ENCODE measurements at regions not wholly inside any gene's neighbourhood (a gene's known extent, or its start where the extent isn't known, plus 50 kb on each side); places are given as distances from the start of the nearest gene placed in this dataset.

DNA sequence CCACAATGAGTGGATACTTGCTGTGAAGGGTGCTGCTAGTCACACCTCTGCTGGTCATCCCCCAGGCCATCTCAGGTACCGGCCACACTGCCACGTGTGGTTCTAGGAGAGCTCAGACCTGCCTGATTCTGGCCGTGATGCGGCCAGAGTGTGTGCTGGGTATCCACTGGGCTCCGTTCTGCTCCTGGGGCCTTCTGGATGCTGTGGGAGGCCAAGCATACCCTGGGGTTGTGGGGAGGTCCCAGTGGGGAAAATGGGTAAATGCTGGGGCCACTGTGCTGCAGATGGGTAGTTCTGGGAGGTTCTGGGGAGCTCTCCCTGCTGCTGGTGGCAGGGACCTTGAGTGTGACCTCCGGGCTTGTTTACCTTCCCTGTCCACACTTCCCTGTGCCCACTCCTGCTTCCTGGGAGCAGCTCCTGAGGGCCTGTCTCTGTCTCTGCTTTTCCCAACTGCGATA is 318.4 kb downstream of the GLRX3 start:
- H3K4me1 Mint-ChIP-seq: no peaks in the 10 kb centered on the region

DNA sequence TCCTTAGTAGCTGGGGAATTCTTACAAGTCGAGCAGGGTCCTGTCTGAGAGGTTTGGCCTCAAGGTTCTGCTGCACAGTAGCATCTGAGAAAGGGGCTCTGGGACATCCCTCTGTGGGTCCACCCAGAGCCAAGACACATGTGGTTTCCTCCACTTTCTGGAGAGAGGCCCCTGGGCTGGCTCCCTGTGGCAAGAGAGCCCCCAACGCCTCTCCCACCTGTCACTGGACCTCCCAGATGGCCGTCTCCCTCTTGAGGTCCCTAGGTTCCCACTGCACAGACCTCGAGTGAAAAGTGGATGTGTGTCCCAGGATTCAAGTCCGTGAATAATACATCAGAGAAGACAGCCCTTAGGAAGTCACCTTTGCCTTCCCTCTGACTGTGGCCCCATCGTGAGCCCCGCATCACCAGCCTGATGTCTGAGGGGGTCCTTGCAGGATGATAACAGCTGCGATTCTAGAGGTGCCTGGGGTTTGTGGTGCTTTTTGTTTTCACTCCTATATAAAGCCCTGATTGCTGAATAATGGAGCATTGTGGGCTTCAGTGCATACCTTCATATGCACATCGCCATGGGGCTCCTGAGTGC is 319.0 kb downstream of the GLRX3 start:
- H3K4me1 Mint-ChIP-seq: no peaks in the 10 kb centered on the region
- DNase-seq: no peak

More for the DNA sequence above, 318.4 kb downstream of the GLRX3 start:
- peaks cover 11% of the 10 kb centered on the region for H3K27me3 Mint-ChIP-seq
- H3K27ac Mint-ChIP-seq: no peak overlapping the region
- no peaks in the 10 kb centered on the region for H3K9me3 Mint-ChIP-seq
- no peak overlapping the region for H3K4me3 Mint-ChIP-seq
- DNase-seq: no peak
- no peaks in the 10 kb centered on the region for H3K36me3 Mint-ChIP-seq

DNA sequence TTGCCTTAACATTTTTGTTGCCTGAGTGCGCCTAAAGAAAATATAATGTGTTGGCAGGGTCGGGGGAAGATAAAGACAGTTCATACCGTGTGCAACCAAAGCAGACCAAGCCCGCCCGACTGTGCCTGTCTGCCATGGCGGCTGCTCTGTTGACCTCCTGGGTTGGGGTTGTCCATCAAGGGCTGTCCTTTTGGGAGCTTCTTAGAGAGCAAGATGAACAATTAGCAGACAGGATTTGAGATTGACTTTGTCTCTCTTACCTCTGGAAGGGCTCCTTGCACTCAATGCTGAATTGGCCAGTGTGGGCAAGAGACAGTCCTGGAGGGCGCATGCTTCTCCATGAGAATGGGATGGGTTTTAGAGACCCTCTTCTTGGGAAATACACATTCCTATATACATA is 319.6 kb downstream of the GLRX3 start:
- Mint-ChIP-seq H3K4me1 (no peaks in the 10 kb centered on the region), H3K4me3 (no peak overlapping the region), H3K36me3 (no peaks in the 10 kb centered on the region), H3K27ac (no peak overlapping the region), H3K9me3 (no peaks in the 10 kb centered on the region), H3K27me3 (peaks cover 11% of the 10 kb centered on the region)
- no peak for DNase-seq

More for the DNA sequence above, 319.0 kb downstream of the GLRX3 start:
- H3K27me3 Mint-ChIP-seq: peaks cover 11% of the 10 kb centered on the region
- H3K36me3 Mint-ChIP-seq: no peaks in the 10 kb centered on the region
- no peaks in the 10 kb centered on the region for H3K9me3 Mint-ChIP-seq
- H3K4me3 Mint-ChIP-seq: no peak overlapping the region
- no peak overlapping the region for H3K27ac Mint-ChIP-seq

DNA sequence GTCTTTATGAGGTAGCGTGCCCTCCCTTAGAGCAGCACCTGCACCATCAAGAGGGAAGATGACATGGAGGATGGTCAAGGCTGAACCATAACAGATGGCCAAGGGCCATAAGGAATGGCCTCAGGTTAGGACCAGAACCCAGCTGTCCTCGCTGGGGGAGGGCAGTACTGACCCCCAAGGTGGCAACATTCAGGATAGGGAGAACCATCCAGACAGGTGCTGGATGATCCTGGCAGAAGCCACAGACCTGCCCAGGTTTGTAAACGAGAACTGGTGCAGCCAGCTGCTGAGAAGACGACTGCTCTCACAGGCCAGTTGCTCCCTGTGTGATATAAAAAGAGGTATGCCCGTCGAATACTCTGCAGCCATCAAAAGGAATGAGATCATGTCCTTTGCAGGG is 320.4 kb downstream of the GLRX3 start:
- Mint-ChIP-seq H3K36me3 (no peaks in the 10 kb centered on the region), H3K27ac (no peak overlapping the region), H3K9me3 (no peaks in the 10 kb centered on the region), H3K4me3 (no peak overlapping the region), H3K27me3 (peaks cover 11% of the 10 kb centered on the region), H3K4me1 (no peaks in the 10 kb centered on the region)
- no peak for DNase-seq

DNA sequence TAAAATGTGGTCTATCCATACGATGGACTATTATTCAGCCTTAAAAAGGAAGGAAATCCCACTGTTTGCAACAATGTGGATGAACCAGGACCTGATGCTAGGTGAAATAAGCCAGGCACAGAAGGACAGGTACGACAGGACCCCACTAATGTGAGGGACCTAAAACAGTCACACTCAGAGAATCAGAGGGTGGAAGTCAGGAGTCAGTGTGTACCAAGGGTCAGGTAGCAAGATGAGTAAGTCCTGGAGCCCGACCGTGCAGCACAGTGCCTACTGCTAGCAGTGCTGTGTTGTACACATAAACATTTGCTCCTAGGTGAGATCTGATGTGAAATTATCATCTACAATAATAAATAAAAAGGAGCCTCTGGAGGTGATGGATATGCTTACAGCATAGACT is 322.3 kb downstream of the GLRX3 start:
- H3K27ac Mint-ChIP-seq: no peak overlapping the region
- no peak overlapping the region for H3K4me3 Mint-ChIP-seq
- H3K9me3 Mint-ChIP-seq: no peaks in the 10 kb centered on the region
- no peaks in the 10 kb centered on the region for H3K27me3 Mint-ChIP-seq
- H3K36me3 Mint-ChIP-seq: no peaks in the 10 kb centered on the region
- no peak for DNase-seq
- no peaks in the 10 kb centered on the region for H3K4me1 Mint-ChIP-seq

DNA sequence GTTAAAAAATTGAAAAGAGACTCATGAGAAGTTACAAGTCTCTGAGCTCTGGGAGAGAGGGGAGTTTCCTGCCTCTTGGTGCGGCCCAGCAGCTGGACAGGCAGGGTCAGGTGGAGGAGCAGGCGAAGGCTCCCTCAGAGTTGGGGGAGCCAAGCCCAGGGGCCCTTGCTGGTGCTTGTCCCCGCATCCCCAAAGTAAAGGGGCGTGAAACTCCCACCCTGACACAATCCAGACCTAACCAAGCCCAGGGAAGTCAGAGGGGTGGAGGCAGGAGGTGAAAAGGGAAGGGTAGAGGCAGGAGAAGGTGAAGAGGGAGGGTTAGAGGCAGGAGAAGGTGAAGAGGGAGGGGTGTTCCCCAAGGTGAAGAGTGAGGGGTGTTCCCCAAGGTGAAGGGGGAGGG is 322.8 kb downstream of the GLRX3 start:
- no peak for DNase-seq
- Mint-ChIP-seq H3K27me3 (no peaks in the 10 kb centered on the region), H3K4me3 (no peak overlapping the region), H3K4me1 (no peaks in the 10 kb centered on the region), H3K9me3 (no peaks in the 10 kb centered on the region), H3K27ac (no peak overlapping the region), H3K36me3 (no peaks in the 10 kb centered on the region)

DNA sequence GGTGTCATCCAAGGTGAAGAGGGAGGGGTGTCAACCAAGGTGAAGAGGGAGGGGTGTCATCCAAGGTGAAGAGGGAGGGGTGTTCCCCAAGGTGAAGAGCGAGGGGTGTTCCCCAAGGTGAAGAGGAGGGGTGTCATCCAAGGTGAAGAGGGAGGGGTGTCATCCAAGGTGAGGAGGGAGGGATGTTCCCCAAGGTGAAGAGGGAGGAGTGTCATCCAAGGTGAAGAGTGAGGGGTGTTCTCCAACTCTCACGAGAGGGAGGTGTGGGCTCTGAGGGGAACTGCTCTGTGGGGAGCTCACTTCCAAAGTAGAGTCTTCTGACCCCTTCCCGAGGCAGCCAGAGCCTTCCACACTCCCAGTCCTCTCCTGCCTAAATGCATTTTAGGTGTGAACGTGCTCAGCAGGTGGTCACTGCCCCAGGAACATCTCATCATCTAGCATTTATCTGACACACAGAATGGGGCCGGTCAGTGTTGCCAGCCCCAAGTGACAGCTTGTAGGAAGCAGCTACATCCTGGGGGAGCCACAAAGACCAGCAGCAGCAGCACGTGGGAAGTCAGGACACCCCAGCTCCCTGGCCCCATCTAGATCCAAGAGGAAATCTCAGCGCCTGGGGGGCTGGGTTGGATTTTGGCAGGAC is 323.8 kb downstream of the GLRX3 start:
- Mint-ChIP-seq H3K27ac (no peak overlapping the region), H3K9me3 (no peaks in the 10 kb centered on the region), H3K4me1 (no peaks in the 10 kb centered on the region), H3K4me3 (no peak overlapping the region), H3K36me3 (no peaks in the 10 kb centered on the region), H3K27me3 (no peaks in the 10 kb centered on the region)
- no peak for DNase-seq

DNA sequence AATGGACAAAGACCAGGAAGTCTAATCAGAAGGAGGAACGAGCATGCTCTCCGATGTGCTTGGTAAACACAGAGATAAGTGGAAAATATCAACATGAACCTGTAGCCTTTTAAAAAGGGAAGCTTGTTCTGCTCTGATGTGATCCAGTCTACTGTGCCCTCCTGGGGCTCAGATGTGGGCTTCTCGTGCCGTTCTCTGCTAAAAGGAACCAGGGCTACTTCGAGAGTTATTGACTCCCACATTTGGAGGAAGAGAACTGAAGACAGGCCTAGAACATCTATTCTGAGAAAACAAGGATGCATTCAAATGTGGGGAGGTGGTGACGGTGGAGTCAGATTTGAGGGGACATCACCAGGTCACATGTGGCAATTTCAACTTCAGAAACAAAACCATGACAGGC is 325.4 kb downstream of the GLRX3 start:
- DNase-seq: no peak
- Mint-ChIP-seq H3K4me3 (no peak overlapping the region), H3K27me3 (no peaks in the 10 kb centered on the region), H3K9me3 (peaks cover 2% of the 10 kb centered on the region), H3K4me1 (no peaks in the 10 kb centered on the region), H3K27ac (no peak overlapping the region), H3K36me3 (no peaks in the 10 kb centered on the region)

DNA sequence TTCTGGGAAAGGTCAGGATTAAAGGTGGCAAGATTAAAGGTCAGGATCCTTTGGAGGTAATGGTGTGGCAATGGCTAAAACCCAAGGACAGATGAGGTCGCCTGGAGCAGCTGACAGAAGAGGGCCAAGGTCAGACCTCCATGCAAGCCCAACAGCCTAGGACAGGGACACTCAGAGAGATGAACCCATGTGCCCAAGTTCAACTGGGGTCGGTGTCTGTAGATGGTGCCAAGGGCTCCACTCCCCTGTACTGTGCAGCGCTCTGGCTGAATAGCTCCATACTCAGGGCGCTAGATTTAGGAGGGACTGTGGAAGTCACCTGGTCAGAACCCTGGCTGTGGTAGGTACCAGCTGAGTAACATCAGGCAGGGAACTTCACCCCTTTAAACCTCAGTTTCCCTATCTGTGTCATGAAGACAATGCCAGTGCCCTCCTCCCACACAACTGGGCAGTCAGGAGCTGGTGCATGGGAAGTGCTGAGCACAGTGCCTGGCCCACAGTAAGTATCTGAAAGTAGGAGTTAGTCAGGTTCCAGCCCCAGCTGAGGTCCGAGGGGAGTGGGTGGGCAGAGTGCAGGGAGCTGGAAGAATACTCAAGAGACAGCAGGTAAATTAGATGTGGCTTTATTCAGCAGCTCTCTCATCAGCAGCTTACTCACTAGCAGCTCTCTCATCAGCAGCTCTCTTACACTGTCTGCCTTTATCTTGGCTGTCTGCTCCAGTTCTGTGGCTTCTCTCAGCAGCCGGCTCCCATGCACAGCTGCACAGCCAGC is 327.1 kb downstream of the GLRX3 start:
- Mint-ChIP-seq H3K9me3 (peaks cover 6% of the 10 kb centered on the region), H3K4me3 (no peak overlapping the region), H3K27me3 (no peaks in the 10 kb centered on the region), H3K4me1 (no peaks in the 10 kb centered on the region), H3K27ac (no peak overlapping the region), H3K36me3 (no peaks in the 10 kb centered on the region)
- DNase-seq: no peak

DNA sequence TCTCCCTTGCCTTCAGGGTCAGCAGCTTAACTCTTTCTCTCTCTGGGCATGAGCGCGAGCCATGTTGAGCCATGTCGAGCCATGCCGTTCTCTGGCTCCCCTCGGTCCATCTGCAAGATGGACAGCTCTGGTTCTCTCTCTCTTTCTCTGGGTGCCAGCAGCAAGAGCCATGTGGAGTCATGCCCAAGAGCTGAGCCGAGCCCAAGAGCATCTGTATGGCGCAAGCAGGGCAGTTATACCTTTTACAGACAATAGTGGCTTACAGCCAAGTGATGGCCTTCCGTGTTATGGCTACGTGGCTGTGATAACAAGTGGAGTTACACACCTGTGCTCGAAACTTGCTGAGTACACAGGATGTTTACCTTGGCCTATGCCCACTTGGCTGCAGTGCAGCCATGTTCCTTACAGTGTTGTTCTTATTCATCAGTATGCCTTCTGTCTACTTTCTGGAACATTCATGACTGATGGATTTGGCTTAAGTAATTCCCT is 327.7 kb downstream of the GLRX3 start:
- H3K4me1 Mint-ChIP-seq: no peaks in the 10 kb centered on the region
- peaks cover 6% of the 10 kb centered on the region for H3K9me3 Mint-ChIP-seq
- DNase-seq: no peak
- no peak overlapping the region for H3K27ac Mint-ChIP-seq
- no peak overlapping the region for H3K4me3 Mint-ChIP-seq
- no peaks in the 10 kb centered on the region for H3K36me3 Mint-ChIP-seq
- no peaks in the 10 kb centered on the region for H3K27me3 Mint-ChIP-seq

DNA sequence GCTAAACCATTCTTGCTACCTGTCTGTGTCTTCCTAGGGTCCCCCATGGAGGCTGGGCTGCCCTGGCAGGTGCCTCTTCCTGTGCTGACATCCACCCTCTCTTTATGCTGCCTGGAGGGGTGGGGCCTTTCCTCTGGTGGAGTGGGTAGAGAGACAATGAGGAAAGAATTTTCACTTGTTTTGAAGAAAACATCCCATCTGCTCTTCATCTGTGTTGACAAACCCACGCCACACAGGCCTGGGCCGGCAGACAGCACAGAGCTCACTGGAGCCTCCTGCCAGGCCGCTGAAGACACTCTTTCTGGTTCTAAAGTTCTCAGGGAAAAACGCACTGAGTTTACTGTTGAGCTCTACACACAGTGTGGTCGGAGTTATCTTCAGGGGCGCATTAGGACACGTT is 328.2 kb downstream of the GLRX3 start:
- Mint-ChIP-seq H3K27me3 (no peaks in the 10 kb centered on the region), H3K36me3 (no peaks in the 10 kb centered on the region), H3K27ac (no peak overlapping the region), H3K9me3 (peaks cover 10% of the 10 kb centered on the region), H3K4me3 (no peak overlapping the region), H3K4me1 (no peaks in the 10 kb centered on the region)
- DNase-seq: no peak

DNA sequence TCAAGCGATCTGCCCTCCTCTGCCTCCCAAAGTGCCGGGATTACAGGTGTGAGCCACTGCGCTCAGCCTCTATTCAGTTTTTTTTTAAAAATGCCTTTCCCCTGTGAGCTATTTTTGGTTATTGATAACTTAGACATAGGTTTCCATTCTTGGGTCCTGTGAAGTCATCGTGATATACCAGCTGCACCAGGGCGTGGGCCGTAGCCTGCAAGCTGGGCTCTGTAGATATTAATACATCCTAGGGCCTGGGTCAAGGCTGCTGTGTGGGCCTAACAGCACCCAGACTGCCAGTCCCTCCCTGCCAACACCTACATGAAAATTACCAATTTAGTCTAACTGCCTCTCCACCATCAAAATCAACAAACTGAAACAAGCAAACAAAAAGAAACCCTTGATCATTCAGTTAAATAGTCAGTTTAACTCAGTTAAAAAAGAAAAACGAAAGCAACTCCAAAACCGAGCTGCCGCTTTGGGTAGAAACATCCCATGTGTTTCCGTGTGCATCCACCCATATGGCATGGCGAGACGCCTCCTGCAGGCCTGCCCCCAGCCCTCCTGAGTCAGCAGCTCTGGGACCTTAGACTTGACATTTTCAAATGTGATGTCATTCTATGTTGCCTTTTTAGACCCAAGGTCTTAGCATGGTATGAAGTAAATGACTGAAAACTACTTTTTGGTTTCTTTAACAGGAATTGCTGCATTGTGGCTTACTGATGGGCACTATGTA is 330.2 kb downstream of the GLRX3 start:
- Mint-ChIP-seq H3K9me3 (peaks cover 11% of the 10 kb centered on the region), H3K4me1 (no peaks in the 10 kb centered on the region), H3K36me3 (no peaks in the 10 kb centered on the region), H3K27ac (no peak overlapping the region), H3K27me3 (no peaks in the 10 kb centered on the region), H3K4me3 (no peak overlapping the region)
- DNase-seq: no peak

DNA sequence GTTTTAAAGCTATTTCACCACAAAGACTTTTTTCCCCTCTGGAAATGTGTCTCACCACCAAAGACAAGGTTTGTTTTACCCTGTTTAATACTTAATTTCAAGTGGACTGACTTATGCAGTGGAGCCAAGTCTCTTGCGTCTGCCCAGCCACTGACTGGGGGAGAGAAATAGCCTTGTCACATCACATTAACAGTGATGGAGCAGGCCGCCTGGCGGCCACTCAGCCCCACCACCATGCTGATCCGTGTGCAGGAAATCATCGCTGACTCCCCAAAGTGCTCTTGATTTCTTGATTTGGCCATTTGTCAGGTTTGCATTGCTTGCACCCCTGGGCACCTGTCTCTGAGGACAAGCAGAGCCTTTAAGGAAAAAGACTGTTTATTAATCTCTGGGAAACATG is 334.1 kb downstream of the GLRX3 start:
- Mint-ChIP-seq H3K4me3 (no peak overlapping the region), H3K4me1 (no peaks in the 10 kb centered on the region), H3K27me3 (no peaks in the 10 kb centered on the region), H3K36me3 (no peaks in the 10 kb centered on the region), H3K27ac (no peak overlapping the region), H3K9me3 (peaks cover 11% of the 10 kb centered on the region)
- no peak for DNase-seq

DNA sequence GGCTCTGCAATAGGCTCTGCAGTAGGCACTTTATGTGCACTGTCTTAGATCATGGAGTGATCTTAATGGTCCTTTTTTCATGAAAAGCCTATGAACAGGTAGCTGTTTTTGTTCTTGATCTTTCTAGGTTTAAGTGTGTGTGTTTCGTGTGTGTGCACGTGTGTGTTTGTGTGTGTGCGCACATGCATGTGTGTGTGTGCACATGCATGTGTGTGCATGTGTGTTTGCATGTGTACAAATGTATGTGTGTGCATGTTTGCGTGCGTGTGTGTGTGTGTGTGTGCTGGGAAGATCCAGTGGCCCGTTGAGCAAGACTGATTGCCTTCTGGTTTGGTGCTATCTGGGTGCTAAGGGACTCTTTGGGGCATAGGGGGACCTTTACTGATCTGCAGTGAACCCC is 334.8 kb downstream of the GLRX3 start:
- no peaks in the 10 kb centered on the region for H3K36me3 Mint-ChIP-seq
- H3K4me1 Mint-ChIP-seq: no peaks in the 10 kb centered on the region
- no peaks in the 10 kb centered on the region for H3K27me3 Mint-ChIP-seq
- peaks cover 10% of the 10 kb centered on the region for H3K9me3 Mint-ChIP-seq
- no peak overlapping the region for H3K4me3 Mint-ChIP-seq
- no peak overlapping the region for H3K27ac Mint-ChIP-seq
- DNase-seq: no peak

DNA sequence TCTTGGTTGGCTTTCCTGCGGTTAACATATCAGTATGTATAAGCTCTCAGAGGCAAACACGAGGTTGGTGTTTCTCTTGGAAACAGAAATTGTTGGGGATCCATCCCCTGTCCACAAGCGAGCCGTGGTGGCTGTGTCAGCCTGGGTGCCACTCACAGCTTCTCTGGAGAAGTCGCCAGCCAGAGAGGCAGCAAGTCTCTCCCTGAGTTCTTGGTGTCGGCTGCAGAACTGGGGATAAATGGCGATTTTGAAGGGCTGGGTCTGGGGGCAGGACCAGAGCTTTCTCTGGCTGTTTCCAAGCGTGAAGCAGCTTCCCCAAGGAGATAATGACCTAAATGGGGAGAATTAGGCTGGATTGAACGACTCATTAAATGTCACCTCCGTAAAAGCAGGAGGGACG is 335.3 kb downstream of the GLRX3 start:
- no peak for DNase-seq
- Mint-ChIP-seq H3K27ac (no peak overlapping the region), H3K4me1 (no peaks in the 10 kb centered on the region), H3K27me3 (no peaks in the 10 kb centered on the region), H3K4me3 (no peak overlapping the region), H3K9me3 (peaks cover 10% of the 10 kb centered on the region), H3K36me3 (no peaks in the 10 kb centered on the region)

All from activated naive CD8-positive, alpha-beta T cell treated with anti-CD3 and anti-CD28 coated beads for 36 hours (primary cell).